Activated CD4-positive, alpha-beta T cell treated with anti-CD3 and anti-CD28 coated beads, Interleukin-2, amount 50 U/mL, for 48 hours (primary cell): ENCODE measurements at regions not wholly inside any gene's neighbourhood (a gene's known extent, or its start where the extent isn't known, plus 50 kb on each side); places are given as distances from the start of the nearest gene placed in this dataset.
A peak's percentile ranks its signal among the peaks of the same experiment; 100 is the strongest.
"Not testable (repeated sequence)": the region's sequence is repeated elsewhere in the genome, so short reads cannot be mapped to it uniquely, and the experiment has no call there.

Experiments used
- DNase-seq, 2 experiments: peaks; one replicate each; pipeline ENCODE4 v3.0.0-alpha.2; 2020

GRCh38 chr9:135343837-135344522 is 135.6 kb upstream of the PPP1R26 start:
- peak; percentile 62 to 66 for DNase-seq

- no peak for DNase-seq
These were observed 135.1 kb upstream of the PPP1R26 start for GRCh38 chr9:135344523-135344901.

GRCh38 chr9:135344915-135345500 is 134.6 kb upstream of the PPP1R26 start:
- DNase-seq = no peak

- no peak for DNase-seq
These were observed 133.7 kb upstream of the PPP1R26 start for GRCh38 chr9:135345775-135346433.

GRCh38 chr9:135346438-135347050 is 133.0 kb upstream of the PPP1R26 start:
- no peak for DNase-seq

GRCh38 chr9:135347461-135347860 is 132.1 kb upstream of the PPP1R26 start:
- DNase-seq = no peak

- no peak for DNase-seq
These were observed 131.3 kb upstream of the PPP1R26 start for GRCh38 chr9:135348076-135348787.

- DNase-seq = no peak
These were observed 130.8 kb upstream of the PPP1R26 start for GRCh38 chr9:135348788-135349150.

- DNase-seq = no peak
These were observed 130.2 kb upstream of the PPP1R26 start for GRCh38 chr9:135349212-135350002.

GRCh38 chr9:135350003-135350315 is 129.6 kb upstream of the PPP1R26 start:
- DNase-seq = no peak

- no peak for DNase-seq
These were observed 125.6 kb upstream of the PPP1R26 start for GRCh38 chr9:135353935-135354334.

GRCh38 chr9:135355521-135356011 is 124.0 kb upstream of the PPP1R26 start:
- no peak for DNase-seq

GRCh38 chr9:135356021-135356420 is 123.6 kb upstream of the PPP1R26 start:
- DNase-seq = no peak

- no peak for DNase-seq
These were observed 122.8 kb upstream of the PPP1R26 start for GRCh38 chr9:135356796-135357195.

GRCh38 chr9:135357863-135358551 is 121.6 kb upstream of the PPP1R26 start:
- no peak for DNase-seq

- no peak for DNase-seq
These were observed 121.0 kb upstream of the PPP1R26 start for GRCh38 chr9:135358552-135358940.

GRCh38 chr9:135359764-135360163 is 119.8 kb upstream of the PPP1R26 start:
- DNase-seq = no peak

GRCh38 chr9:135360617-135361016 is 119.0 kb upstream of the PPP1R26 start:
- DNase-seq = no peak

- not testable (repeated sequence) for DNase-seq
These were observed 117.9 kb upstream of the PPP1R26 start for GRCh38 chr9:135361668-135362067.

GRCh38 chr9:135363596-135363995 is 116.0 kb upstream of the PPP1R26 start:
- DNase-seq = no peak

- no peak for DNase-seq
These were observed 114.4 kb upstream of the PPP1R26 start for GRCh38 chr9:135365013-135365768.
